Tibial nerve (tissue), 4 donors: ENCODE measurements at regions not wholly inside any gene's neighbourhood (a gene's known extent, or its start where the extent isn't known, plus 50 kb on each side); places are given as distances from the start of the nearest gene placed in this dataset.

ENCODE experiments used
- CTCF ChIP-seq, 5 experiments: fragments of 200-600 bp in 3 of 5; fragments of 450-650 bp in 2 of 5; sonication (generic) in 3 of 5; IDR thresholded peaks; one replicate each; pipeline ENCODE4 v1.5.1; 2016 to 2019; ENCODE audit warnings: antibody characterized with exemption in 5 of 5, mild to moderate bottlenecking in 3 of 5, moderate library complexity in 2 of 5
- EP300 ChIP-seq, 2 donors: sonication (generic); formaldehyde crosslinking; IDR thresholded peaks; one replicate each; pipeline ENCODE4 v1.6.1; 2017; ENCODE audit warnings: antibody characterized with exemption in 2 of 2, mild to moderate bottlenecking in 1 of 2
- POLR2A ChIP-seq, 2 donors: fragments of 450-650 bp; IDR thresholded peaks; one replicate each; pipeline ENCODE4 v1.6.1; 2017; ENCODE audit warnings: antibody characterized with exemption in 2 of 2, mild to moderate bottlenecking in 2 of 2, moderate library complexity in 2 of 2

- TF ChIP-seq CTCF (IDR thresholded peaks at IDR 0.05) = no peak
- TF ChIP-seq POLR2A (IDR thresholded peaks at IDR 0.05) = no peak
- TF ChIP-seq EP300 (IDR thresholded peaks at IDR 0.05) = no peak
Observed at GRCh38 chr1:164417016-164417704, 141.8 kb upstream of the PBX1 start.
